ENCODE measurements at regions not wholly inside any gene's neighbourhood (a gene's known extent, or its start where the extent isn't known, plus 50 kb on each side); places are given as distances from the start of the nearest gene placed in this dataset.
"Not testable (repeated sequence)": the region's sequence is repeated elsewhere in the genome, so short reads cannot be mapped to it uniquely, and the experiment has no call there.

DNA sequence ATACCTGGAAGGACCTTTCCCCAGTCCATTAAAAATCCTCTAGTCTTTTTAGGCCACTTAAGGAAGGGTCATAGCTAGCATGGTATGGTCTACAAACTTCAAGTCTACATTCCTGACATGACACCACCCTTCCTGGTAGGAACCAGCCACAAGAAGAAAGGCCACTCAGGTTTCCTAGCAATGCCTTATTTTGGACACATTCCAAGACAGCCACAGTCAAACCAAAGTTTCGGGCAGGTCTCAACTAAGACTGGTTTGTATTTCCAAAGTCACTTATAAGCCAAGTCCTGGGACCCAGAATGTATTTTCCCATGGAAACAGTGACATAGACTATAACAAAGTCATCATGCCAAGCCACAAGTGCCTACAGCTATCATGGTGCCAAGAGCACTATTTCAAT is 50.6 kb upstream of the SLC44A3 start:
- no peak for DNase-seq

DNA sequence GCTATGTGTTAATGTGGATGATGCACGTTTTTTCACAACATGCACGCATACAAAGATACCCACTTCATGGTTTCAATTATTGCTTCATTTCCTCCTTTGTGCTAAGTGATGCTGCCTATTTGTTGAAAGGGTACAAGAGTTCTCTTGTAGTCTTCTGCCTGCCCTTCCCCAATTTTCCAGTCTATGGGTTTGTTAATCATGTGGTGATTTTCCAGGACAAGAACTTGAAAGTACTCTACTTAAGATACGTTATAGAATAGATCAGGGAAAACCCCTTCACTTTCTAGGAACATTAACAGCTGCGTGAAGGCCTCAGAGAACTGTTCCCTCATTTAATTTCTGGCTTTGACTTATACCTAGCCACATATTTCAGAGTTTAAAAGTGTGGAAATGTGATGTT is 52.1 kb upstream of the SLC44A3 start:
- no peak for DNase-seq

DNA sequence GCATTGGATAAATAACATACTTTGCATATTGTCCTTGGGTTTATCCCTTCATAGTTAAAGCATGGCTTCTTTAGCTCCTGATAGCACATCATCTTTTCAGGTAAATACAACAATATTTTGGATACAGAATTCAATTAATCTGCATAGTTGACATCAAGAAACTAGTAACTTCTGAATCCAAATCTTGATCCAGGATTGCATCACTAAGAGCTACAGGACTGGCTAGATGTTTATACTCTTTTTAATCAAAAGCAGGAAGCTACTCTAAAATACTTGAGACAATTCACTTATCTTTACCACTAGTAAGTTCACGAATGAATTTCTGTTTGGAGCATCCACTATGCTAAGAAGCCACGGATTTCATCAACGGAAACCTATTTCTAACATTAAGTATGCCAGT is 54.2 kb upstream of the SLC44A3 start:
- DNase-seq, result no peak

DNA sequence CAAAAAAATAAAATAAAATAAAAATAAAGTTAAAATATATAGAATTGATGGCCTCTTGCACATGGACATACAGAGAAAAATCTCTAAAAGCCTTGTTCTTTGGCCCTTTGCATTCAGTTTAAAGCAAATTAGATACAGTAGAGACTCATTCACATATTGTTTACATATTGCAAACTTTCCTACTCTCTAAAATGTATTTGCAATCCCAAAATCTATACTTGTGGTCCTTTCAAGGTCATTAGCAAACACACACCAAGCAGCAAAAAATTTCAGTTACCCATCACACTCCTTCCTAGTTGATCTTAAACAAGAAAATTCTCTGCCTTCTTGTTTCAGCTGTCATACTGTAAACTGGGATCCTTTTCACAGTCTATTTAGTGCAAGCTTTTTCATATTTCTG is 61.0 kb upstream of the SLC44A3 start:
- no peak for DNase-seq

DNA sequence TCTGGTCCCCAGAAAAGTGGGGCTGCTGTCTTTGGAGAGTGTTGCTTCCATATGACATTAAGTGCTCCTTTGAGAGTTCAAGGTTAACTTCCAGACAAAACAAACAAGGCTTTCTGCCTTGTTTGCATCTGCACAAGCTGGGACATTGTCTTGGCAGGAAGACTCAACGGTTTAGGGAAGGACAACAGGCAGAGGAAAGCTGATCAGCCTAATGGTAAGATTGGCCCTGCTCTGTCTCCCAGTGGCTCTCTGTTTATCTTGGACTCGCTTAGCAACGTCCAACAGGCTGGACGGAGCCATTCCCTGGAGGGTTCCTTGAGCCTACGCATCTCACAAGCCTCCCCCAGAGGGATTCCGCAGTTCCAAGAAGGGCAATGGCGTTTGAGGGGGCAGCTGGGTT is 62.2 kb upstream of the SLC44A3 start:
- no peak for DNase-seq

DNA sequence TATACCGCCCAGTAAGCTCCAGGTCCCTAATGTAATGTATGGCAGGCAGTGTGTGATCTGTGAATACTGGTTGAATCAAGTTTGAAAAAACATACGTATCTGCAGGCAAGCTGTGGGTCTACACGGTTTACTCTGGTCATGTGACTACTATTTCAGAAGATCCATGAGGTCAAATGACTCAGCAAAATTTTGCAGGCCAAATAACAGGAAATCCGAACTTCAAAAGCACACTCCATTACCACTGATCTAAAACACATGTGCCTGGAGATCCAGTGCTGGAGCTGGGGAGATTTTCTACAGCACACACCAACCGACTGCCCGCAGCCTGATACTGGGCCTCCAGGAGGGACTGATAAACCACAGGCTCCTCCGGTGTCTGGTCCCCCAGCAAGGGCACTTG is 64.5 kb upstream of the SLC44A3 start:
- peak; percentile 26 for DNase-seq

DNA sequence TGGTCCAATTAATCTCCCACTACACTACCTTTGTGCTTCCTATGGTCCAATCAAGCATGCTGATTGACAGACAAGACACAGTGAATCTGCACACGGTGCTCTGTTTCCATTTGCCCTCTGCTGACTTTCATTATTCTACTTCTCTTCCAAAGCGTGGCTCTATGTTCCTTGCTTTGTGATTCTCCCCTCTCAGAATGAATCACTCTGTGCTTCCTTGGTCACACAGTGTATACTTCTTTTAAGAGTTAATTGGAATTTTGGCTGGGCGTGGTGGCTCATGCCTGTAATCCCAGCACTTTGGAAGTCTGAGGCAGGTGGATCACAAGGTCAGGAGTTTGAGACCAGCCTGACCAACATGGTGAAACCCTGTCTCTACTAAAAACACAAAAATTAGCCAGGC is 65.1 kb upstream of the SLC44A3 start:
- DNase-seq, result not testable (repeated sequence)

DNA sequence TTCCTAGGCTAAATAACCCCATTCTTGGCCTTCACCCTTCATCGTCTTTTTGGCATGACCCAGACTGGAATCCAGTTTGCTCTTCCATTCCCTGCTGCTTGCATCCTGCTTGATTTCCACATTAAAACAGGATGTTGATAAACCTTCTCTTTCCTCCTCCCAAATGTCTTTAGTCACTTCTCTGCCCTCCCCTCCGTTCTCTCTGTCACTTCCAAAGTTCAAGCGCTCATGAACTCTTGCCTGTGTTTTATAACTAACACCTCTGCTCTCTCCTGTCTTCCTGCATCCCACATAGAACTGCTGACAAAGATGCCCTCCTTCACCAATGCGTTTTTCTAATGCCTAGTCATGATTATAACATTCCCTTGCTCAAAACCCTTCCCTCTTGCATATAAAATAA is 65.6 kb upstream of the SLC44A3 start:
- DNase-seq, result no peak

DNA sequence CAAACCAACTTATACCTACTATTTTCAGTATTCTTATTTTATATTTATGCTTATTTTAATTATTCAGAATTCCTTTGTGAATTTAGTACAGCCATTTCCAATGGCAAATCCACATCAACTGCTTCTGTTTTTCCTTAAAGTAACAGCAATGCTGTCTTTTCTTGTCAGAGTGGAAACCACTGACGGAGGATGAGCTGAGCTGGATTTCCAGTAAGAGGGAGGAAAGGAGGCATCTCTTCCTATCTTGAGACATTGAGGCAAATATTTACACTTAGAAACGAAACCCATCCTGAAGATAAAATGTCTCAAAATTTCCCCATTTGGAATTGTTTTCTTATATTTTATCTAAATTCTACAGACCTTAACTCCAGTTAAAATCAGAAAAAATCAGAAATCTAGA is 66.1 kb upstream of the SLC44A3 start:
- no peak for DNase-seq

DNA sequence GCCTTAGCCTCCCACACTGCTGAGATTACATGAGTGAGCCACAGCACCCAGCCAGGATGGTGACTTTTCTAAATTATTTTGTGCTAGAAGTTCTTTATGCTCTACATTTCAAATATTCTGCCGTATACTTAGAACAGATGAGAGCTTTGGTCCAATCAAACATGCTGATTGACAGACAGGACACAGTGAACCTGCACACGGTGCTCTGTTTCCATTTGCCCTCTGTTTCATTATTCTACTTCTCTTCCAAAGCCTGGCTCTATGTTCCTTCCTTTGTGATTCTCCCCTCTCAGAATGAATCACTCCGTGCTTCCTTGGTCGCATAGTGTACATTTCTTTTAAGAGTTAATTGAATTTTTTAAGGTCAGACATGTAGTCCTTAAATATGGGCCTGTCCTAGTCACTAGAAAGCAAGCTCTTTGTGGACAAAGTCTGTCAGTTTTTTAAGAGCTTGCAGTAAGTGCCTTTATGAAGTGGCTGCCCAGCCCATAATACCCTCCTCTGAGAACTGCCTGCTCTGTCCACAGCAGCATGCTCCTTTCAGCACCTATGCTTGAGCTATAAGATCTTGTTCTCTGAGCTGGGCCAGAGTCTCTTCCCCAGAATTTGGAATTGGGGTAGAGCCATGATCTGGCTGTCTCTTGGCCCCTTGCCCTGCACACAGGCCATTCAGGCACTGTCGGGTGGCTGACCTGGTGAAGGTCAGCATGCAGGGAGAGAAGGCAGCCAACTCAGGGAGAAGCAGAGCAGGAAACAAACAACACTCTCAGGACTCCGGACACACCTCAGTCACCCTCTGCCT is 66.8 kb upstream of the SLC44A3 start:
- DNase-seq, result no peak

DNA sequence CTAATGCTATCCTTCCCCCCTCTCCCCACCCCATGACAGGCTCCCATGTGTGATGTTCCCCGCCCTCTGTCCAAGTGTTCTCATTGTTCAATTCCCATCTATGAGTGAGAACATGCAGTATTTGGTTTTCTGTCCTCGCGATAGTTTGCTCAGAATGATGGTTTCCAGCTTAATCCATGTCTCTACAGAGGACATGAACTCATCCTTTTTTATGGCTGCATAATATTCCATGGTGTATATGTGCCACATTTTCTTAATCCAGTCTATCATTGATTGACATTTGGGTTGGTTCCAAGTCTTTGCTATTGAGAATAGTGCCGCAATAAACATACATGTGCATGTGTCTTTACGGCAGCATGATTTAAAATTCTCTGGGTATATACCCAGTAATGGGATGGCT is 68.7 kb upstream of the SLC44A3 start:
- not testable (repeated sequence) for DNase-seq

DNA sequence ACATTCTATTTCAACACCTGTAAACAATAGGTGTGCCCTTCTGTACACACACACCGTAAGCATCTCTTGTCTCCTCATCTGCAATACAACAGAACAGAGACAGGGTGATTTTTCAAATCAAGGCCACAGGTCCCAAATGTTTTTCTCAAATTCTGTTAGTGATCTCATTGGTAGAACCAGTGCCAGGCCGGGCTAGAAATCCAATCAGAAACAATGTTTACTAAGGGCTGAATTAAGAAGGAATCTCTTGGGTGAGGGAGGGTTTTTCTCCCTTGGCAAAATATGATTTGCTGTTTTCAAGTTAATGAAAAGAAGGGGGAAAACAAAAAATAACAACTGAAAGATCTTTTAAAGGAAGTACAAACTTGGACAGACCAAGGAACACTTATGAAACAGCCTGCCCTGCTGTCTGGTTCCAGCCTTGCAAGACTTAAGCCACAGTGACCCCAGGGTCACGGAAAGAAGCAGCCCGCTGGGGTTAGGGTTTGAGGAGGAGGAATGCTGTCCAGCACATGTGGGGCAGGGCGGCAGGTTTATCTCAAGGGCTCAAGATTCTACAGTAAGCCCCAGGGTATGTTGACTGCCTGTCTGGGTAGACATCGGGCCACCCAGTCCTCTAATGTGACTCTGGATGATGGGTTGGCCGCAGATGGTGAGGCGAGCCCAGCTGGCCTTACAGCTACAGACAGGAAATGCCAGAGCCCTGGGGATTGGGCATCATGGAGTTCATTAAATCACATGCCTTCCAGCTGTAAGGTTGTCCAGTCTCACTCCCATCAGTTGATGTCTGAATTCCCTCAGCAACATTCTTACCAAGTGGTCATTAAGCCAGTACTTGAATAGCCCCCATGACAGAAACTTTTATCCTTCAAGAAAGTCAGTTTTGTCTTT is 73.3 kb upstream of the SLC44A3 start:
- no peak for DNase-seq

DNA sequence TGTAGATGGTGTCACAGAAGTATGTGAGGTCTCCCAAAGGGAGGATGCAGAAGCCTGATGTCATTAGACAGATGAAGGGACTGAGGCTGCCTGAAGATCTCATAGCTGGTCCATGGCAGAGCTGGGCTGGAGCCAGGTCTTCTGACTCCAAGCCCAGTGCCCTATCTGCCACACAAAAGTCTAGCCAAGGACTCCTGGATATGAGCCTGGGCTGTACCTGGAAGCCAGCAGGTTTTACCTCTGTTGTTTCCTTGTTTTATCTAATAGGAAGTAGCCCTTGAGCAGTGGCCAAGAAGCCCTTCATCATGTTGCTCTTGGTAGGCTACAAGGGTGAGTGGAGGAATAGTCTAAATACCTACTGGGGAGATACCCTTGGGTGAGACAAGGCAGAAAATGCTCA is 74.4 kb upstream of the SLC44A3 start:
- DNase-seq, result no peak

DNA sequence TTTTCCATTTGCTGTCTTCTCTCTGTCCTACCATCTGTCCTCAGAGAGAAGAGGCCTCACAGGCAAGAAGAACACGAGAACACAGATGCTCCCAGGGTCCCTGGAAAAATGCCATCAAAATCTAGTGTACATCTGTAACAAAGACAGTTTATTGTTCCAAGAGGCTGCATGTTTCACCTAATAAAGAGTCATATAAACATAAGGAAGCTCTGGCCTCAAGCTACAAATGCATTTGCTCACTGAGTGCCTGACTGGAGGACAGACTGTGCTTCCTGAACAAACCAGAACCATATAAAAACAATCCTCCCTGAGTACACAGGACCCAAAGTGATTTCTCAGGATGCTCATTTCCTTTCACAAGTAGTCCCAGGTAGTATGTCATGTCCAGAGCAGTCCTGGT is 76.3 kb upstream of the SLC44A3 start:
- DNase-seq, result no peak

DNA sequence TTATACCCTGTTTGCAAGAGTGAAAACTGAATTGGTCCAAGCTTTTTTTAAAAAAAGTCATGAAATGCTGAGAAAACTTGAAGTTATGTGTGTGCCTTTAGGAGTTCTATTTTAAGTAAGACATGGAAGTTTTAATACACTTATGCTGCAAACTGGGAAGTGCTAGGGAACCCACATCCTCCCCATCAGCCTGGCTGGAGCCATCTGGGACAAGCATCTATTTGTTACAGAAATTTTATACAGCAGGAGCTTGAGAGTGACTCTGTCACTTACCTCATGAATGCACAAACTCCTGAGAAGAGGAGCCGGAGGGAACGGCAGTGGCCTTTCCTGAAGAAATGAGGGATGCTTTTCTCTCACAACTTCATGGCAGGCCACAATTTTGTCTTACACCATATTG is 78.2 kb upstream of the SLC44A3 start:
- no peak for DNase-seq

DNA sequence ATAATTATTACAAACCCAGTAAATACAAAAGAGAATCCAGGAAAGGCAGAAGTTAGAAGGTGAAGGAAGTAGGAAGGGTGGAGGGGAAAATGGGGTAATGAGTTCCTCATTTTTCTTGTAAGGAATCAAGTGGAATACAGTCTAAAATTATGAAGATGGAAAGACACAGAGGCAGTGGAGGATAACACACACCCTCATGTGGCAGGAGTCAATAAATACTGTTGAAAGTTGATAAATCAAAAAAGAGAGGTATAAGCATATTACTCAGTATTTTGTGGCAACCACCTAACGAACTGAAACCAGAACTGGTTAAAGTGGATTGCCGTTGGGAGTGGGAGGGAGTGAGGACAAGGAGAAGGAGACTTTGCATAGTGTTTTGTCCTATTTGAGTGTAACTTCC is 78.6 kb upstream of the SLC44A3 start:
- DNase-seq, result no peak

DNA sequence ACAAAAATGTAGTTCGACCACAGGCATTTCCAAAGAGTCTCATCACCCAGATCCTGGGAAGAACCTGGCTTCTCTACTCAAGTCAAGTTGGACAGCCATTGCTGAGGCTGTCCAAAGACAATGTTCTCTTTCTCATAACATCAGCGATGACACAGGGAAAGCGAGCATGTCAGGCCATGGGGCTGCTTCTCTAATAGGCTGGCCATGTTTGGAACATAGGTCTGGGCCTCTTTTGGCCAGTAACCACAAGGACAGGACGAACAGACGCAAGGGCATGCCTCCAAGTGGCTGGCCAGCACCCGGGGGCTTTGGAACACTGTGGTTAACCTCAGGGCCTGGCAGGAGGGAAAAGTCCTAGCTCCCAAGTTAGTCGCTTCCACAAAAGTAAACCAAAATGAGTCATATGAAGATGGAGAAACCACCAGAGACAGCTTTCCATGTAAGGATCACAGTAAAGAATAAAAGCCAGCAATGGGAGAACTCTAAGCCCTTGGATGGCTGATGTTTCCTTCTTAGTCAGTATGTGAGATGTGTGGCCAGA is 80.6 kb upstream of the SLC44A3 start:
- DNase-seq, result no peak

DNA sequence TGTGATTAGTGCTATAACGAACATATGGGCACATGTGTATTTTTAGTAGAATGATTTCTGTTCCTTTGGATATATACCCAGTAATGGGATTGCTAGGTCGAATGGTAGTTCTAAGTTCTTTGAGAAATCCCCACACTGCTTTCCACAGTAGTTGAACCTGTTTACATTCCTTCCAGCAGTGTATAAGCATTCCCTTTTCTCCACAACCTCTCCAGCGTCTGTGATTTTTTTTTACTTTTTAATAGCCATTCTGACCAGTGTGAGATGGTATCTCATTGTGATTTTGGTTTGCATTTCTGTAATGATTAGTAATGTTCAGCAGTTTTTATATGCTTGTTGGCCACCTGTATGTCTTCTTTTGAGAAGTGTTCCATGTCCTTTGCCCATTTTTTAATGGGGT is 81.8 kb upstream of the SLC44A3 start:
- no peak for DNase-seq

DNA sequence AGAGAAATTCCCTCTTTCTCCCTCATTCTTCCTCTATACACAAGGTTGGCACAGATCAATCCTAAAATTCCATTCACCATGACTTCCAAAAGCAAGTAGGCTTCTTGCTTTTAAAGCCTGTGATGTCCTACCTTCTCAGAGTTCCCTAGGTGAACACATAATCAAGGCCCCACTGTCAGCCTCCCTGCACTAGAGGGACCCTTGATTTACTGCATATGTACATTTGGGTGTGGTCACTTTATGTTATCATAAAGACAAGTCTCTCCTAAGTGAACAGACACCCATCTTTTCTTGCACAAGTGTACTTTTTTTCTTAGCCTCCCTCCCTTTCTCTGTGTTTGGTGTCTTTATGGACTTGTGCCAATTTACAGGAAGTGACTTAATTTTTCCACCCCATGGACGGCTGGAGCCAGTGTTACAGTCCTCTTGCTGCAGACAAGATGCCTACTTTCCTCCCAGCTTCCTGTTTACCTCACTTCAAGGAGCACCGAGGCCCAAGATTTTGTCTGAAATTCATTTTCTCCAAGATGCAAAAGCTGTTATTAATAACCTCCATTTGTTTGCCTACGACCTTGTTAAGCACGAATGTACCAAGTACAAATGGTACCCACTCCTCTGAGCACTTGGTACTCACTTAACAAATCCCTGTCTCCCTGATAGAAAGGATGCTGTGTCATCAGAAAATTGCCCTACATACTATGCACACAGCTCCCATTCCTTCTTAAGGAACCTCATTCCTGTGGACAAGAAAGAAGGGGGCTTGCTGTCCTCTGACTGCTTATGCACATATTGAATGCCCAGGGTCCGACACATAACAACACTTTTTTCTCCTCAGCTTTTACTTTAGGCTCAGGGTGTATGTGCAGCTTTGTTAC is 82.8 kb upstream of the SLC44A3 start:
- DNase-seq, result no peak

DNA sequence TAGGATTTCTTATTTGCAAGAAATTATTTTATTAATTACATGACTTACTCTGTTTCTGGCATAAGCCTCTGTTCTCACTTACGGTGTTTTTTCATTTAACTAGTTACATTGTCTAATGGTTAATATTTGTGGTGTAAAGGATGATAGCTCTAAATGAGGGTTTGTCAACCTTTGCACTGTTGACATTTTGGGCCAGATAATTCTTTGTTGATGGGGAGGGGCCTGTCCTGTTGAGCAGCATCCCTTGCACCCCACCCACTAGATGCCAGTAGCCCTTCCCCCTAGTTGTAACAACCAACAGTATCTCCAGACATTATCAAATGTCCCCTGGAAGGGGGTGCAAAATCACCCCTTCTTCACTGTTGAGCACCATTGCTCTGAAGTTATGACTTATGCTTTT is 83.6 kb upstream of the SLC44A3 start:
- DNase-seq, result no peak

DNA sequence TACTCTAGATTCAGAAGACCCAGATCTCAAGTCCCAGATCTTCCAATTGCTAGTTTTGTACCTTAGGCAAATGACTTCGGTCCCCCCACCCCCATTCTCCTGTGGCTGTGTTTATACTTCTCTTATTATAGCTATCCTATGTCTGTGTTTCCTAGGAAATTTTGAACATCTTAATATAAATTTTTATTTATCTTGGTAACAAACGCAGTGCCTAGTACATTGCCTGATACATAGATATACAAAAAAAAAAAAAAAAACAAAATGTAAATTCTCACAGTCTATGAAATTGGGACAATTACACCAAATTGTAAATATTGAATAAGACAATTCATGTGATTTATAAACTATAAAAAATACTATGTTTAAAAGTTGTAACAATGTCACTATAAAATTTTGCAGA is 84.1 kb upstream of the SLC44A3 start:
- no peak for DNase-seq

DNA sequence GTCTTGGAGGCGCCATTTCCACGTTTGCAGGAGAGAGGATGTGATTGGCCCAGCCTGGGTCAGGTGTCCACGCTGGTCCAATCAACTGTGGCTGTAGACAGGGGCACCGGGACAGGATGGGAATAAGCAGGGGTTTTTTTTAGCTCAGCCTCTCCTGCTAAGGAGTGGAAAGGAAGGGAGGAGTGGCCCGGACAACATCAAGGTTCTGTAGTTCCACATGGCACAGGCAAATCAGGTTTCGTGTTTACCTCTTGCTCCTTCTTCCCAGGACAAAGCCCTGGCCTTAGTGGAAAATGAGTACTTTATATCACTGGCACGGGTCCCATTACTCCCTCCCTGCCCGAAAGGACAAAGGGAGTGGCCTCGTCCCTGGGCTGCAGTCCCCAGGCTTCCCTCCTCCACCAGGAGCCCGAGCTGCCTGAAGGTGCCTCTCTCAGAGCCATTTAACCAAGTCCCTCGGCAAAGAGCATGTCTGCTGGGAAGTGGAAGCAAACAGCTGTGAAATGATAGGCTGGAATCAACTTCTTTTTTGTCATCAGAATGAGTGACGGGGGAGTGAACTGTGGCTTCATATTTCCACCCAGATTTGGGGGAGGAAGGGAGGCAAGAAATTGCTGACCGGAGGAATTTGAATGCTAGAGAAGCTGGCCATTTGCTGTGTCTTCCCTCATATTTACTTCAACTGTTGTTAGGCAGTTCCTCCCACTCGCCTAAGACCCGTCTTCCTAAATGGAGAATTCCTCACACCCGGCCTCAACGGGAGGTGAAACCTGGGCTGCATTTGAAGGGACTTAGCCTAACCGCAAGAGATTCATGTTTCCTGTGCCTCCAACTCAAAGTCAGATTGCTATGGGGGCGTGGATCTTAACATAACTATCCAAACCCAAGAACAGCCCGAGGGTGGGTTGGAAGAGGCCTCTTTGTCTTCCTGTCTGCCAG is 84.9 kb upstream of the SLC44A3 start:
- peak; percentile 10 for DNase-seq
